ENCODE measurements at regions not wholly inside any gene's neighbourhood (a gene's known extent, or its start where the extent isn't known, plus 50 kb on each side); places are given as distances from the start of the nearest gene placed in this dataset.

GRCh38 chr7:67713451-67714056 is 716.9 kb downstream of the TYW1 start (continued):
- TF ChIP-seq CHD7 (IDR thresholded peaks at IDR 0.05; ENCODE audit: insufficient replicate concordance, low read length) (no peak), RNF2 (IDR thresholded peaks at IDR 0.05; ENCODE audit: borderline replicate concordance, low read depth, low read length, missing control alignments, poor library complexity, severe bottlenecking) (no peak)

All from H1 (cell line).